ENCODE measurements at regions not wholly inside any gene's neighbourhood (a gene's known extent, or its start where the extent isn't known, plus 50 kb on each side); places are given as distances from the start of the nearest gene placed in this dataset.

GRCh38 chr4:33961761-33962160, 2282.6 kb downstream of the ARAP2 start:
- TF ChIP-seq ZNF274 (IDR thresholded peaks at IDR 0.05; ENCODE audit: low read depth, low read length), result no peak
- no peak for TF ChIP-seq YY1 (IDR thresholded peaks at IDR 0.05; ENCODE audit: insufficient read depth, insufficient read length)

Data from NT2/D1 (cell line).